ENCODE measurements at regions not wholly inside any gene's neighbourhood (a gene's known extent, or its start where the extent isn't known, plus 50 kb on each side); places are given as distances from the start of the nearest gene placed in this dataset.

- no peak overlapping the region for H3K27ac ChIP-seq (ENCODE audit: low read length in 2 of 2)
- Mint-ChIP-seq H3K4me1 (no peaks in the 10 kb centered on the region), H3K4me3 (no peak overlapping the region), H3K27me3 (peaks cover 9% of the 10 kb centered on the region), H3K9me3 (ENCODE audit: insufficient read depth) (no peaks in the 10 kb centered on the region), H3K27ac (no peak overlapping the region)
- H3K27me3 ChIP-seq (replicated peaks in 1 of 4; ENCODE audit: control extremely low read depth in 1 of 4, control insufficient read depth in 3 of 4, insufficient read depth in 4 of 4, low read length in 3 of 4): no peaks in the 10 kb centered on the region
- intact Hi-C loops (cut with micrococcal nuclease): no loop called here
- no CpG with 5 or more reads among the region's 5 CpGs for WGBS (ENCODE audit: insufficient coverage)
- CTCF ChIA-PET: interaction anchor here (0.7 kb wide), 1 partner anchor 187 kb away, joined by 3 read pairs; no protein-coding TSS in a partner anchor
- no peak overlapping the region for H3K4me2 ChIP-seq (replicated peaks; ENCODE audit: low read depth, low read length, poor library complexity, severe bottlenecking)
- no peaks in the 10 kb centered on the region for H4K20me1 ChIP-seq (ENCODE audit: control insufficient read depth, insufficient read depth, low read length, poor library complexity, severe bottlenecking)
- no peaks in the 10 kb centered on the region for H3K36me3 ChIP-seq (replicated peaks in 1 of 2; ENCODE audit: control extremely low read depth in 1 of 2, control insufficient read depth in 1 of 2, extremely low read depth in 1 of 2, insufficient read depth in 2 of 2, low read length in 1 of 2)
- no peaks in the 10 kb centered on the region for H3K9me3 ChIP-seq (ENCODE audit: control extremely low read depth in 1 of 3, control insufficient read depth in 2 of 3, insufficient read depth in 1 of 3, low read length in 2 of 3)
- H3K4me1 ChIP-seq (ENCODE audit: control insufficient read depth in 2 of 2, insufficient read depth in 2 of 2, low read length in 2 of 2): no peaks in the 10 kb centered on the region
- no peak for DNase-seq
- H3K9ac ChIP-seq (ENCODE audit: low read length): no peak overlapping the region
- no peak overlapping the region for H2AFZ ChIP-seq (ENCODE audit: insufficient read depth, low read depth, low read length, poor library complexity, severe bottlenecking)
- no peak for ATAC-seq (ENCODE audit: low read depth)
- no peak overlapping the region for H3K4me3 ChIP-seq (ENCODE audit: control extremely low read depth in 1 of 5, extremely low read depth in 1 of 5, insufficient read depth in 1 of 5, low read depth in 2 of 5, low read length in 4 of 5)
- no peaks in the 10 kb centered on the region for H3K79me2 ChIP-seq (ENCODE audit: control insufficient read depth, insufficient read depth, low read length)
- POLR2A ChIA-PET: no interaction called here
- TF ChIP-seq EZH2 (IDR thresholded peaks at IDR 0.05; ENCODE audit: borderline replicate concordance, insufficient read depth, low read depth, low read length, poor library complexity, severe bottlenecking): no peak
- TF ChIP-seq, protein P1, sequence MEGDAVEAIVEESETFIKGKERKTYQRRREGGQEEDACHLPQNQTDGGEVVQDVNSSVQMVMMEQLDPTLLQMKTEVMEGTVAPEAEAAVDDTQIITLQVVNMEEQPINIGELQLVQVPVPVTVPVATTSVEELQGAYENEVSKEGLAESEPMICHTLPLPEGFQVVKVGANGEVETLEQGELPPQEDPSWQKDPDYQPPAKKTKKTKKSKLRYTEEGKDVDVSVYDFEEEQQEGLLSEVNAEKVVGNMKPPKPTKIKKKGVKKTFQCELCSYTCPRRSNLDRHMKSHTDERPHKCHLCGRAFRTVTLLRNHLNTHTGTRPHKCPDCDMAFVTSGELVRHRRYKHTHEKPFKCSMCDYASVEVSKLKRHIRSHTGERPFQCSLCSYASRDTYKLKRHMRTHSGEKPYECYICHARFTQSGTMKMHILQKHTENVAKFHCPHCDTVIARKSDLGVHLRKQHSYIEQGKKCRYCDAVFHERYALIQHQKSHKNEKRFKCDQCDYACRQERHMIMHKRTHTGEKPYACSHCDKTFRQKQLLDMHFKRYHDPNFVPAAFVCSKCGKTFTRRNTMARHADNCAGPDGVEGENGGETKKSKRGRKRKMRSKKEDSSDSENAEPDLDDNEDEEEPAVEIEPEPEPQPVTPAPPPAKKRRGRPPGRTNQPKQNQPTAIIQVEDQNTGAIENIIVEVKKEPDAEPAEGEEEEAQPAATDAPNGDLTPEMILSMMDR (IDR thresholded peaks at IDR 0.05): no peak
Observed at GRCh38 chr1:116314305-116314919, 58.6 kb upstream of the ATP1A1 start.

DNA sequence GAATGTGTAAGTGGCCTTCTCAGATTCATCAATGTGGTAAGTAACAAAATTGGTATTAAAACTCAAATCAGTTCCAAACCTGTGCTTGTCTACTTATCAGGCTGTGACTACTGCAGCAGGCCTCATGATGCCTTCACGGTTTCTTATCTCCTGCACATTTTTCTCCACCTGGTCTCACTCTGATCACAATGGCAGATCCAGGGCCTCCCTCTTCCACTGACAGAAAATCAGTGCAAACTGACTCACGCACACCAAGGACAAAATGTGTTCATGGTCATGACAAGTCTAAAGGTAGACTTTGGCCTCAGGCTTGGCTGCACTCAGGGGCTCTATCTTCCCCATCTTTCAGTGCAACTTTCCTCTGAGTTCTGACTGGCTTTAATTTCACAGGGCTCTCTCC, 56.7 kb upstream of the ATP1A1 start:
- no peak for ATAC-seq (ENCODE audit: low read depth)
- Histone ChIP-seq H3K36me3 (replicated peaks in 1 of 2; ENCODE audit: control extremely low read depth in 1 of 2, control insufficient read depth in 1 of 2, extremely low read depth in 1 of 2, insufficient read depth in 2 of 2, low read length in 1 of 2) (no peaks in the 10 kb centered on the region), H3K4me3 (ENCODE audit: control extremely low read depth in 1 of 5, extremely low read depth in 1 of 5, insufficient read depth in 1 of 5, low read depth in 2 of 5, low read length in 4 of 5) (no peak overlapping the region), H3K4me1 (ENCODE audit: control insufficient read depth in 2 of 2, insufficient read depth in 2 of 2, low read length in 2 of 2) (no peaks in the 10 kb centered on the region), H4K20me1 (ENCODE audit: control insufficient read depth, insufficient read depth, low read length, poor library complexity, severe bottlenecking) (no peaks in the 10 kb centered on the region), H3K9me3 (ENCODE audit: control extremely low read depth in 1 of 3, control insufficient read depth in 2 of 3, insufficient read depth in 1 of 3, low read length in 2 of 3) (no peaks in the 10 kb centered on the region), H3K9ac (ENCODE audit: low read length) (no peak overlapping the region), H3K27me3 (replicated peaks in 1 of 4; ENCODE audit: control extremely low read depth in 1 of 4, control insufficient read depth in 3 of 4, insufficient read depth in 4 of 4, low read length in 3 of 4) (no peaks in the 10 kb centered on the region), H2AFZ (ENCODE audit: insufficient read depth, low read depth, low read length, poor library complexity, severe bottlenecking) (no peak overlapping the region), H3K79me2 (ENCODE audit: control insufficient read depth, insufficient read depth, low read length) (no peaks in the 10 kb centered on the region), H3K27ac (ENCODE audit: low read length in 2 of 2) (no peak overlapping the region), H3K4me2 (replicated peaks; ENCODE audit: low read depth, low read length, poor library complexity, severe bottlenecking) (no peak overlapping the region)
- TF ChIP-seq, protein P1 (IDR thresholded peaks at IDR 0.05): no peak
- no peak for TF ChIP-seq EZH2 (IDR thresholded peaks at IDR 0.05; ENCODE audit: borderline replicate concordance, insufficient read depth, low read depth, low read length, poor library complexity, severe bottlenecking)
- DNase-seq: no peak
- Mint-ChIP-seq H3K4me3 (no peak overlapping the region), H3K27ac (no peak overlapping the region), H3K9me3 (ENCODE audit: insufficient read depth) (no peaks in the 10 kb centered on the region), H3K4me1 (no peaks in the 10 kb centered on the region), H3K27me3 (peaks cover 2% of the 10 kb centered on the region)
- WGBS (ENCODE audit: insufficient coverage): 100% methylated on average over 2 of the region's 2 CpGs
- CTCF ChIA-PET: no interaction called here
- POLR2A ChIA-PET: no interaction called here
- intact Hi-C loops (cut with micrococcal nuclease): no loop called here
